GM18867 (cell line): ENCODE measurements at regions not wholly inside any gene's neighbourhood (a gene's known extent, or its start where the extent isn't known, plus 50 kb on each side); places are given as distances from the start of the nearest gene placed in this dataset.

Experiments used
- ATAC-seq: cut with Tn5 transposase; IDR thresholded peaks from one replicate; pipeline ENCODE4 v1.9.1; 2021; ENCODE audit warnings: mild to moderate bottlenecking, moderate library complexity; ENCODE audit not compliant: unreplicated experiment

DNA sequence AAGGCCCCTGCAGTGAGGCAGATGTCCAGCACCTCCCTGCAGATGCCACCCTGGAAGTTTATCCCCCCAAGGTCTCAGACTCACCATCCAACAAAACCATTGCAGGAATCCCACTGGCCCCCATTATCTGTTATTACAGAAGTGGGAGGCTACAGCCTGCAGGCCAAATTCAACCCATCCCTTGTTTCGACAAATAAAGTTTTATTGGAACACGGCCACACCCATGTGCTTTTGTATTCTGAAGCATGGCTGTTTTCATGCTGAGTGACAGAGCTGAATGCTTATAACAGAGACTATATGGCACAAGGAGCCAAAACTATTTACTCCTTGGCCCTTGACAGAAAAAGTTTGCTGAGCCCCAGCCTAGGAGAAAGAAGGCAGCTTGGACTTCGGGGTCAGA lies 428.8 kb downstream of the CDK5RAP2 start:
- no peak for ATAC-seq

DNA sequence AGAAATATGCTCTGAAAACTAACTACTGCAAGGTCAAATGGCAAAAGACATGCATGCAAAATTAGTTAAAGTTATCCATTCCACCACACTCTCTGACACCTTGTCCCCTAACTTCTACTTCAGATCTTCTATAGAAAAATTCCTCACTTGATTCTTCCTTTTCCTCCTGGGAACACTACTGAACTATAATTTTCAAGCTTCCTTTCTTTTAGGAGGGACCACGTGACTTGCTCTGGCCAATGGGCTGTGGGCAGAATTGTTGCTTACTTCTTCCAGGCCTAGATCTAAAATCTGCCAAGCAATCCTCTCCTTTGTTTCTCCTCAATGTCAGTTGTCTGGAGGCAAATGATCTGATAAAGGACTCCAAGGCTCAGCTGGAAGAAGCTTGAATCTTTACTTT lies 441.0 kb downstream of the CDK5RAP2 start:
- no peak for ATAC-seq

DNA sequence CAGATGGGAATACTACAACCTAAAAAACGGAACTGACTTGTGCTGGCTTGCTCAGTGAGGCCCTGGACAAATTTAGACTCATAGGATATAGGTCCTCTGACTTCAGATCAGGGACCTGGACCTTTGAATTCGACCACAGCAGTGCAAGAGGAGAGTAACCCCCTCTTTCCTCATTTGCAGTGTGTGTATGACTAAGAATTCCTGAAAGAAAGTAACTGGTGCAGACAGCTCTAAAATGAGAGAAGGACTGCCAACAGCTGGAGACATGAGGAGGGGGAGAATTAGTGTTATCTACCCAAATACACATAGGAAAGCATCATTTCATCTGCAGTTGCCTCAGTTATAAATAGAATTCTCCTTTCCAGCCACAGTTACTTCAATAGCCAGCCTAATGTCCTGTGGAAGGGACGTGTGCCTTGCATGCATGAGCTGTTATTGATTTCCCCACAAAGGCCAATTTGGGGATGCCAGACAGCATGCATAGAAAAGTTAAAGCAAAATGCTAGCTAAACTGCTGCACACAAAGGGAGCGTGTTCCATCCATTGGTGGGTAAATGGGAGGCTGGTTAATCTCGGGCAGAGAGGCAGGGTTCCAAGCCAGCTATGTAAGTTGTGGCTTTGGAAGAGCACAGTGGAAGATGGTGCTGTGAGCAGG lies 442.7 kb downstream of the CDK5RAP2 start:
- ATAC-seq: no peak

DNA sequence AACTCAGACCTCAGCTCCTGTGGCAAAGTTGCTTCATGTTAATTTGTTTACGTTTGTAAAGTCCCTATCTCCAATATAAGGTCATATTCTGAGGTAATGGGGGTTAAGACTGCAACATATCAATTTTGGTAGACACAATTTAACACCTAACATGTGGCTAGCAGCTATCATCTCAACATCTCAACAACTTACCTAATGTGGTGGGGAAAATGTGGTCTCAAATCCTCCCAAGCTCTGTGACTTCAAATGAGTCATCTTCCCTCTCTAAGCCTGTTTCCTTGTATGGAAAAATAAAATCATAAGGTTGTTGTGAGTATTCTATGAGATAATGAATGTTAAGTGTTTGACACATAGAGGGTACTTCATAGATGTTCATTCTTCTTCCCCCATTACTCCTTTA lies 443.3 kb downstream of the CDK5RAP2 start:
- ATAC-seq: no peak

DNA sequence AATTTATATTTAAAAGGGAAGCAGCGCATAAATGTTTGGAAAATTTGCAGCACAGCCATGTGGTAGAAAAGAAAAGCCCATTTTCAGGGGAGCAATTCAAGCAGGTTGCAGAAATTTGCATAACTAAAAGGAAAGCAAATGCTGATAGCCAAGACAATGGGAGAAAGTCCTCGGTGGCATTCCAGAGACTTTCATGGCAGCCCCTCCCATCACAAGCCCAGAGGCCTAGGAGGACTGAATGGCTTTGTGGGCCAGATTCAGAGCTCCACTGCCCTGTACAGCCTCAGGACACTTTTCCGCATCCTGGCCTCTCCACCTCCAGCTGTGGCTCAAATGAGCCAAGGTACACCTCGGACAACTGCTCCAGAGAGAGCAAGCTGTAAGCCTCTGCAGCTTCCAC lies 462.9 kb downstream of the CDK5RAP2 start:
- ATAC-seq: no peak

DNA sequence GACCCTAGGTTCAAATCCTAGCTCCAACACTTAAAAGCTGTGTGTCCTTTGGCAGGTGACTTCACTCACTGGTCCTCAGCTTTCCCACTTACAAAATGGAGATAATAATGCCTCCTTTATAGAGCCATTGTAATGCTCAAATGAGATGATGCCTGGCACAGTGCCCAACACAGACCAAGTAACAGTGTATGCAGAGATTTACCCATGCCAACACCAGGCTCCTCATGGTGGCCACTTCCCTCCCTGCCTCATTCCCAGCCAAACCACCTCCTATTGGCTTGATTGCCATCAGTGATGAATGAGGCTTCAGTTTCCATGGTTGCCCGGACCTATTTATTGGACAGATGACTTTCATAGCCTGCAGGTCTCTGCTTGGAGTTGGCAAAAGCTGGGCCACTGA lies 469.4 kb downstream of the CDK5RAP2 start:
- ATAC-seq: no peak

DNA sequence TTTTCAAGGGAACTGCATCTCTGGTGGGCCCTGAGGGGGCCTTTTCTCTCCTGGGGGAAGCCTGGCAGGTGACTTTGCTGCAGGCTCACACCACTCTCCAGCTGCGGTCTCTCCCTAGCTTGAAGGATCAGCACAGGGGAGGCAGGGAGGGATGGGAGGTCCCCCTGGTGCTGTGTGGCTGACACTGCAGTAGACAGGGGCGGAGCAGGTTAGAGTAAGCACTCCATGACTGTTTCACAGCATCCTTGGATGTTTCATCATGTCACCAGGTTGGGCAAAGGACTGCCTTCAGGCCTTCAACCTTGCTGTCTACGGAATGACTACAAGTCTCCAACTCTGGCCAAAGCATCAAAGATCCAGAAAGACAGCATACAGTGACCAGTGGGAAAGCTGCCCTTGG lies 470.7 kb downstream of the CDK5RAP2 start:
- no peak for ATAC-seq

DNA sequence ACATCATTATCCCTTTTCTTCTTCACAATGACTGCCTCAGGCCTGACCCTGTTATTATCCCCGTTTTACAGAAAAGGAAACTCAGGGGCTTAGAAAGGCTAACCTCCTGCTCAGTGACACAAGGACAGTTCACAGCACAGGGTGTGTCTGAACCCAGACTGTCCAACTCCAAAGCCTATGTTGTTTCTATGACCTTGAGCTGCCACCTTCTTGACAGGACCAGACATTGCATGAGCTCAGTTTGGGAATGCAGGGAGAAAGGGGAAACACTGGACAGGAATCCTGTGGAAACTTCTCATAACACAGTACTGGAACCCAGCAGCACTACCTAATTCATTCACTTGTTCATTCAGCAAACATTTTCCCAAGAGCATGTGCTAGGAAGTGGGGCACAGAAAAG lies 472.8 kb downstream of the CDK5RAP2 start:
- no peak for ATAC-seq

DNA sequence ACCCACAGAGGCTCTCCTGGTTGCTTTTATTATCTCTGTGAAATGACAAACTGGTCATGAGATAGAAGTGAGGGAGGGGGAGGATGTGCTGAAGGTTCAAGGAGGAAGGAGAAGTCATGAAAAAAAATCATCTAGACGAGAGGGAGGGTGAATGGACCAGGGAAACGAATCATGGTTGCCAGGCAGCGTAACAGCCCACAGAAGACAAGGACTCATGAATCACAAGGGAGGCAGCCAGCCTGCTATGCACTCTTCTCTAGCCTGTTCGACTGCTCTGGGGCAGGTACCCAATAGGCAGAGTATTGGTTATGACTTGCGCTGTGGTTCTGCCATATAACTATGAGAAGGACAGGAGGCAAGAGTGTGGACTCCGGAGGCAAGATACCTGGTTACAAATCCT lies 475.2 kb downstream of the CDK5RAP2 start:
- no peak for ATAC-seq

DNA sequence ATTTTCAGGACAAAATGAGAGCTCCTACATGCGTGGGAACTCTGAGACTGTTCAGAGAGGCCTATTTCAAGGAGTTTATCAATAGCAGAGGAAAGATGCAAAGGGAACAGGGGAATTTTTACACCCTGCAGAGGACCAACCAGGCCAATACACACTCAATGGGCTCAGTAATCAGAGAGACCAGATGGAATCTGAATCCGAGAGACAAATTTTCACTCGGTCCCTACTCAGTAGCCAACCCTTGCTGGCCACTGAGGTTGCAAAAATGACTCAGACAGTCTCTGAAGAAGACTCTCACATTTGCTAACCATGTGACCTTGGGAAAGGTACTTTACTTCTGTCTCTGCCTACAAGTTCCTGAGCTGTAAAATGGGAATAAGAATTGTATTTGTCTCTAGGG lies 479.4 kb downstream of the CDK5RAP2 start:
- no peak for ATAC-seq

DNA sequence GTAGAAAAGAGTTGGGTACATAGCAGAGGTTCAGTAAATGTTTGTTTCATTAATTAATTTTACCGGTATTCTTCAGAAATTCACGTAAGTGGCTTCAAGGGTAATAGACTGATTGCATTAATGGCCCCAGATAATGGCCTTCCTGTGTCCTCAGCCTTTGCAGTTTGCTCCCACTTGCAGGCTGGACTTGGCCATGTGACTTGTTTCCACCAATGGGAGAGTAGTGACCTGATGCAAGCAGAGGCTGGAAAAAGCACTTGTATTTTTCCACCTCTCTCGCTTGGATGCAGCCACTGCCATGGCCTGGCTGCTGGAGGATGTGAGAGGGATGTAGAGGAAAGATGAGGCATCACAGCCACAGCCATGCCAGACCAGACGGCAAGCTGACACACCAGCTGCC lies 480.9 kb downstream of the CDK5RAP2 start:
- no peak for ATAC-seq

DNA sequence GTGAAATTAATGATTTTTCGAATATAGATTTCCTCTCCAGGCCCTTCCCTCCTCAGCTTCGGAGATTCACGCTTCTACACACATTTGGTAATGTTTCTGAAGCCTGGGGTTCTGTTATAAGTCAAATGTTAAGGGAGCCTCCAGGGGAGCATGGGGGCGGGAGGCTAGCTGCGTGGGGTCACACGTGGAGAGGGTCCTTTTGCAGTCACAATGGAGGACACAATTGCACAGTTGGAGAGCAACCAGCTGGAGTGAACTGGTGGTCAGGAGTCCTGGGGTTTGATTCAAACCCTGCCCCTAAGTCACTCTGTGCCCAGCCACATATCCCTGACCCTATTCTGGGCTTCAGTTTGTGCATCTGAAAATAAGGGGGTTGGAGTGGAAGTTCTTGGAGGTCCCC lies 481.4 kb downstream of the CDK5RAP2 start:
- ATAC-seq: no peak

DNA sequence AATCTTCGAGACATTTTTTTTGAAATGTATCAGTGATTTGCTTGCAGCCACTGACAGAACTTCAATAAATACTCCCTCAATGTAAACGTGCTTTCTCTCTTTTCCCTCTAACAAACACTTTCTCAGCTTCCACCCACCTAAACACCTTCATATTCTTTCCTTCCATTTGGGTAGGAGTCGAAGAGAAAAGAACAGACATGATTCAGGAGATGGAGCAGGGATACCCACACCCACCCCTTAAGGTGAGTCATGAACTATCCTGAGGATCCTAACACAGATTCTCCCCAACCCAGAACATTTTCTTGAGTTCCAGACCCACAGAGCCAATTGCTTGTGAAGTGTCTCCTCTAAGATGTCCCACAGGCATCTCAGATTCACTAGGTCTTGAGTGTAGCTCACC lies 488.8 kb downstream of the CDK5RAP2 start:
- no peak for ATAC-seq

DNA sequence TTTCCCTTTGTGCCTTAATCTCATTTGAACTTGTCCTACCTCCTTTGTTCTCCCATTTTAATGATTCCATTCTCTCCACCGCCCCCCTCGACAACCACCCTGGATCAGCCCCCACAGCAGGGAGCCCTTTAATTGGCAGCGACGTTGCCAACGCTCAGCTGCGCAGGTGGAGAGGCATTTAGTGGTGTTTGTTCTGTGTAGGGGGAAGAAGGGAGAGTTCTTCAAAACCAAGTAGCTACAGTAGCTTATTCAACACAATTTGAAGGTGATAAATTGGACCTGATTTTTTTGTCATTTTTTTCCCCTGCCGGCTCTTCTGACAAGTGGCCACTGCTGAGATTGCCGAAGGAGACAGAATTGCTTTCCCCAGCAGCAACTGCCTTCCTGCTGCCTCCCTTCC lies 499.1 kb downstream of the CDK5RAP2 start:
- ATAC-seq: no peak

DNA sequence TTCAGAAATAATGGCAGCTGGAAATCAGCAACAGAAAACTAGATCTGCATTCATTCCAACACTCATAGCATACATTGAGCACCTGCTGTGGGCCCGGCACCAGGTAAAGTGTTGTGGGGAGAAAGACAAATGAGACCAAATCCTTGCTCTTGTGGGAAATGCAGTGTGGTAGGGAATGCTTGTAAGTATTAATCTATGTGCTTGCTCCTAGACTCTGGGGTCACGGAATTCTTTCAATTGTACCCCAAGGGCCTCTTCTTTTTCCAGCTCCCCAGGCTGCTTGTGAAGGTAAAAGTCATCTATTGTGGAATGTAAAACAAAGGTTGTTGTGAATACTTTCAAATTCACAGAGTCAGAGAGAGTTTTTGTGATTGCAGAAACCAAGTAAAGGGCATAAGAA lies 501.9 kb downstream of the CDK5RAP2 start:
- no peak for ATAC-seq

DNA sequence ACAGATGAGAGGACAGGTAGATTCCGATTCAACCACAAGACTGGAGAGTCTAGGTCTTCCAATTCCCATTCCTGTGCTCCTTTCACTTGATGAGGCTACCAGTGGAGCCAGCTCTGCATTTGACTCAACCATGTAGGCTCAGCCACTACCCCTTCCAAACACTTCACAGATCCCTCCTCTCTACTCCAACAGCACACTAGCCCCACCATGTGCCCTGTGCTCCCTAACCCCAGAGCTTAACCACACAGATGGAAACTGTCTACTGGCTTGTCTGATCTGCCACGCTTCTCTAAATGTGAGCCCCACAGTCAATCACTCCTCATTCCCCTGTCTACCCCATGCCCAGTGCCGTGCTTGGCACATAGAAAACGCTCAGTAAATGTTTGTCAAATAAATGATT lies 508.2 kb downstream of the CDK5RAP2 start:
- ATAC-seq: no peak

DNA sequence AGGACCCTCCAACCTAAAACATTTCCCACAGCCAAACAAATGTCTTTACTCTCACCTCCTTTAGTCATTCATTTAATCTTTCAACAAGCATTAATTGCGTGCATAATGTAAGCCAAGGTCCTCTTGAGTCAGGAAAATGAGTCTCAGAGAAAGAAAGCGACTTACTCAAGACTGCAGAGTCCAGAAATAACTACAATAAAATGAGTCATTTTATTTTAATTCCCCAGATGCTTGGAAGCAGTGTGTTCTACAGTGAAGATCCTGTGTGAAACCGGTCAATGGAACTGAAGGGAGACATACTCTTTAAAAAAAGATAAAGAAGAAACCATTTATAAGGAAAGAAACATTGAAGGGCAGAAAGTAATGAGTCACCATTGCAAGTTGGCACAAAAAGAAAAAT lies 513.7 kb downstream of the CDK5RAP2 start:
- ATAC-seq: no peak

DNA sequence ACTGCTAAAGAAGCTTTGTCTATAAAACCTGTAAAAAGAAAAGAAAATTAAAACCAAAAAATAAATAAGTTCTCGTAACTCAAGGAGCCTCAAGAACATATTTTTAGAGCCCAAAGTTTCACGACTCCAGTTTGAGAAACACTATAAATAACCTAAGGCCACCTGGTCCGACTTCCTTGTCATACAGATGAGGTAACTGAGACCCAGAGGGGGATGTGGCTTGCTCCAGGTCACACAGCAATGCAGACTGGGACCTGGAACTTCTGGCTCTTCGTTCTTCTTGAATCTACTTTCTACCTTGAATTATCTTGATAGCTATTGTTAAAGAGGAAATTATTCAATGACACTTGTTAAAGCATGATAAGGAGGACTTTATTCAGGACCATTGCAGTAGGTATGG lies 514.8 kb downstream of the CDK5RAP2 start:
- no peak for ATAC-seq

DNA sequence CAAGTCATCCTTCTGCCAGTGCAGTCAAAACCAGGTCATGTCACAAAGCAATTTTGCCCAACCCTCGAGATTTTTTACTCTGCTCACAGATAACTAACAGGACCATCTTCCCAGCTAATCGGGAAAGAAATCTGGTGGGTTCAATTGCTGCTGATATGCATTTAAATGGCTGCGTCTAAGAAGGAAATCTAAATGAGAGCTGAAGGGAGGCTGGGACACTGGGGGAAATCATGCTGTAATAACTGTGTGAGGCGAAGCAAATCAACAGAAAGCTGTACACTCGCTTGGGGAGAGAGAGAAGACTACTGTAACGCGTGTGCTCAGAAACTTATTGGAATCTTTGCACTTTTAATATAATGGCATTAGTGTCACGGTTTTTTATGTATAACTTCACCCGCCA lies 535.0 kb downstream of the CDK5RAP2 start:
- ATAC-seq: no peak

DNA sequence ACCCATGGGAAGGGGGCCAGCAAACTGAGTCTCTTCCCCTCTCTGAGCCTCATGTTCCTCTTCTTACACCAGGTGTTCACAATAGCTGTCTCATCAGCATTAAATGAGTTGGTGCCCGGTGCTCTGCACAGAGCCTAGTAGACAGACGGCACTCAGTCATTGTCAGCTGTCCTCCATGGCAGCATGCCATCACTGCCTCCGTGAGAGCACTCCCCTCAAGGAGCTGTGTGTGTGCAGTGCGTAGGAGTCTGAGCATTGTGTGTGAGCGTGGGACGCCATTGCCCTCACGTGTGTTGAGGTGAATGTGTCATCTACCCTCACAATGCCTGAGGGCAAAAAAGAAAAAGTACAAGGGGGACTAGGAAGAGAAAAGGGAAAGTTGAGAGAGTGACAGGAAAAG lies 536.5 kb downstream of the CDK5RAP2 start:
- ATAC-seq: no peak

DNA sequence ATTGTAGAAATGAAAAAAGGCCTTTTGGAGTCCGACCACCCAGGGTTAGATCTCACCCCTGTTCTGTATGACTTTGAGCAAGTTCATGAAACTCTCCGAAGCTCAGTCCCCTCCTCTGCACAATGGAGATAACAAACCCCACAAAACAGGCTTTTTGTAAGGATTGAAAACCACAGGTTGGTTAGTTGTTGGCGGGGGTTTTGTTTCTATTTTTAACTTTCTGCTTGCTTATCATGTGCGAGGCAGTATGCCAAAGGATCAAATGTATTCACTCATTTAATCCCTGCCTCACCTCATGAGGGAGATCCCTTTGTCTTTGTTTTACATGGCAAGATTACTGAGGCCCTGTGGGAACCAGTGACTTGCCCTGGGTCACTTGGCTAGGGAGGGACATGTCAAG lies 539.1 kb downstream of the CDK5RAP2 start:
- no peak for ATAC-seq

DNA sequence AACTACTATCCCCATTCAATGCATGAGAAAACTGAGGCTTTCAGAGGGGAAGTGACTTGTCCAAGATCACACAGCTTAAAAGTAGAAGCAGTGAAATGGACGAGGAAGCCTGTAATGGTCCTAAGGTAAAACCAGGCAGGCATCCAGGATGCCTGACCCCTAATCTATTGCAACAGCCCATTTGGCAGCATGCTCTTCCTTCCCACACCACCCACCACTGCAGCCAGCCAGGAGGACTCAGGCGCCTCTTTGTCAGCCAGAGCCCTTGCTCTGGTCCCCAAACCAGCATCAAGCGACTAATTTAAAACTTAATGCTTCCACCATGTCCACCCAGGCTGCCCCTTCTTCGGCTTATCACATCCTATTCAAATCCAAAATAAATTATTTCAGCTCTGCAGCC lies 541.6 kb downstream of the CDK5RAP2 start:
- no peak for ATAC-seq

DNA sequence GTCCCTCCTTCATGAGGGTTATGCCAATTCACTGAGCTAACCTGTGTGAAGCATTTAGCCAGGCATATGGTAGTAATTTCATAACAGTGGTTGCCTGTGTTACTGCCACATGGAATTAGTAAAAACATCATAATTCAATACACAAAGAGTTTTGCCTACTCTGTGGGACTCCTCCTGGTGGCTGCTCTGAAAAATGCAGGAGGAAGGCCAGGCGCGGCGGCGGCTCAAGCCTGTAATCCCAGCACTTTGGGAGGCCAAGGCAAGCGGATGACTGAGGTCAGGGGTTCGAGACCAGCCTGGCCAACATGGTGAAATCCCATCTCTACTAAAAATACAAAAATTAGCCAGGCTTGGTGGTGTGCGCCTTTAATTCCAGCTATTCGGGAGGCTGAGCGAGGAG lies 547.3 kb downstream of the CDK5RAP2 start:
- no peak for ATAC-seq

DNA sequence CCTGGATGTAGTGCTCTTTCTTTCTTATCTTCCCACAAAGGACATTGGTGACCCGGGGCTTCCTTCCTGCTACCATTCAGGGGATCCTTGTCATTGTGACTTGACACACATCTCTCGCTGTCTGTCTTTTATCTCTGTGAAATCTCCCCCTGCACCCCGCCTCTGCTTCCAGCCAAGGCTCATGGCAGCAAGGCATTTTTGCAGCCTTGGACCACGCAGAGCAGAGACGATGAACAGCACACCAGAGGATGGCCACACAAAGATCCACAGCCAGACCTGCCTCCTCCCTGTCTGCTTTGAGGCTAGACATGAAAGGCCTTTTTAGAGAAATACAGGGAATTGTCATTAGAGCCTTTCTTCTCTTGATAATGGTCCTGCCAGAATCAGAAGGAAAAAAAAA lies 549.1 kb downstream of the CDK5RAP2 start:
- no peak for ATAC-seq
